NCI-H82 treated with DMSO at 0.1 percent for 48 hours (cell line): ENCODE measurements at regions not wholly inside any gene's neighbourhood (a gene's known extent, or its start where the extent isn't known, plus 50 kb on each side); places are given as distances from the start of the nearest gene placed in this dataset.
"Not testable (repeated sequence)": the region's sequence is repeated elsewhere in the genome, so short reads cannot be mapped to it uniquely, and the experiment has no call there.

Experiments
- DNase-seq: peaks from one replicate; lab custom pipeline; 2025; ENCODE audit not compliant: unreplicated experiment; lab: John Stamatoyannopoulos, UW

- not testable (repeated sequence) for DNase-seq
These were observed 215.0 kb downstream of the STIM2 start for GRCh38 chr4:27075603-27076002.

GRCh38 chr4:27078934-27079455 lies 218.4 kb downstream of the STIM2 start:
- no peak for DNase-seq

- DNase-seq: no peak
These were observed 221.3 kb downstream of the STIM2 start for GRCh38 chr4:27081675-27082586.

GRCh38 chr4:27082776-27083175 lies 222.1 kb downstream of the STIM2 start:
- DNase-seq: no peak

GRCh38 chr4:27084685-27085361 lies 224.2 kb downstream of the STIM2 start:
- DNase-seq: peak; percentile 9

GRCh38 chr4:27085396-27085795 lies 224.8 kb downstream of the STIM2 start:
- no peak for DNase-seq

GRCh38 chr4:27087306-27088045 lies 226.8 kb downstream of the STIM2 start:
- DNase-seq: no peak

- DNase-seq: no peak
These were observed 227.8 kb downstream of the STIM2 start for GRCh38 chr4:27088491-27088890.

GRCh38 chr4:27089186-27089585 lies 228.5 kb downstream of the STIM2 start:
- no peak for DNase-seq

GRCh38 chr4:27090406-27090805 lies 229.8 kb downstream of the STIM2 start:
- no peak for DNase-seq

GRCh38 chr4:27094224-27094623 lies 233.6 kb downstream of the STIM2 start:
- DNase-seq: no peak

GRCh38 chr4:27094783-27095182 lies 234.1 kb downstream of the STIM2 start:
- no peak for DNase-seq

- DNase-seq: no peak
These were observed 235.6 kb downstream of the STIM2 start for GRCh38 chr4:27096142-27096824.

GRCh38 chr4:27098034-27098433 lies 237.4 kb downstream of the STIM2 start:
- no peak for DNase-seq

- DNase-seq: no peak
These were observed 240.1 kb downstream of the STIM2 start for GRCh38 chr4:27100713-27101112.

GRCh38 chr4:27101126-27101525 lies 240.5 kb downstream of the STIM2 start:
- no peak for DNase-seq

GRCh38 chr4:27101561-27101960 lies 240.9 kb downstream of the STIM2 start:
- no peak for DNase-seq

- no peak for DNase-seq
These were observed 251.0 kb downstream of the STIM2 start for GRCh38 chr4:27111627-27112026.

GRCh38 chr4:27112587-27112986 lies 251.9 kb downstream of the STIM2 start:
- DNase-seq: no peak

- no peak for DNase-seq
These were observed 254.6 kb downstream of the STIM2 start for GRCh38 chr4:27115221-27115620.

GRCh38 chr4:27117453-27117852 lies 256.8 kb downstream of the STIM2 start:
- no peak for DNase-seq
